GM10248 (cell line): ENCODE measurements at regions not wholly inside any gene's neighbourhood (a gene's known extent, or its start where the extent isn't known, plus 50 kb on each side); places are given as distances from the start of the nearest gene placed in this dataset.
A peak's percentile ranks its signal among the peaks of the same experiment; 100 is the strongest.

Source experiments
- CTCF ChIA-PET: fragments of 300-600 bp; sonication (Branson Sonifier 250); formaldehyde crosslinking; extraction: SDS; loops from one replicate; lab custom pipeline; 2021; ENCODE audit warnings: antibody characterized with exemption; lab: Yijun Ruan, JAX
- POLR2A ChIA-PET: fragments of 350-650 bp; sonication (Branson Sonifier 250); formaldehyde crosslinking; extraction: SDS; loops from one replicate; lab custom pipeline; 2020; ENCODE audit warnings: antibody characterized with exemption; lab: Yijun Ruan, JAX
- DNase-seq: peaks from one replicate; pipeline ENCODE4 v3.0.0; 2012; ENCODE audit errors: extremely low spot score
- CTCF ChIP-seq: IDR thresholded peaks from 2 replicates; pipeline ENCODE4 v1.5.1; 2012; ENCODE audit warnings: mild to moderate bottlenecking, low read depth; ENCODE audit errors: extremely low read depth, missing control alignments, control extremely low read depth

- POLR2A ChIA-PET: no interaction called here
- DNase-seq: no peak
- no peak for TF ChIP-seq CTCF
- CTCF ChIA-PET: no interaction called here
Measured at GRCh38 chr15:62547584-62547983, 382.5 kb upstream of the C2CD4B start.

- TF ChIP-seq CTCF: peak; percentile 50
- DNase-seq: peak; percentile 26
- CTCF ChIA-PET: interaction anchor here (0.7 to 2.9 kb wide), 10 partner anchors 9 to 197 kb away, joined by 3 to 21 read pairs (median 4); no protein-coding TSS in a partner anchor
- POLR2A ChIA-PET: no interaction called here
Measured at GRCh38 chr15:62549345-62549970, 384.4 kb upstream of the C2CD4B start.

GRCh38 chr15:62550106-62550505 is 385.0 kb upstream of the C2CD4B start:
- CTCF ChIA-PET: interaction anchor here (0.8 to 2.9 kb wide), 7 partner anchors 9 to 125 kb away, joined by 3 to 21 read pairs (median 5); no protein-coding TSS in a partner anchor
- no peak for TF ChIP-seq CTCF
- no peak for DNase-seq
- POLR2A ChIA-PET: no interaction called here

GRCh38 chr15:62552444-62552843 is 387.4 kb upstream of the C2CD4B start:
- ChIA-PET POLR2A (no interaction called here), CTCF (interaction anchor here (0.8 to 1.5 kb wide), 3 partner anchors 9 to 360 kb away, joined by 3 to 5 read pairs (median 3); no protein-coding TSS in a partner anchor)
- TF ChIP-seq CTCF: no peak
- DNase-seq: no peak

GRCh38 chr15:62553911-62554563 is 389.0 kb upstream of the C2CD4B start:
- no peak for TF ChIP-seq CTCF
- POLR2A ChIA-PET: no interaction called here
- DNase-seq: no peak
- CTCF ChIA-PET: no interaction called here

- POLR2A ChIA-PET: no interaction called here
- CTCF ChIA-PET: interaction anchor here (1.0 to 2.6 kb wide), 2 partner anchors 9 to 15 kb away, joined by 3 to 21 read pairs; no protein-coding TSS in a partner anchor
- no peak for TF ChIP-seq CTCF
- no peak for DNase-seq
Measured at GRCh38 chr15:62558640-62559380, 393.7 kb upstream of the C2CD4B start.
